GM18909 (cell line): ENCODE measurements at regions not wholly inside any gene's neighbourhood (a gene's known extent, or its start where the extent isn't known, plus 50 kb on each side); places are given as distances from the start of the nearest gene placed in this dataset.
A peak's percentile ranks its signal among the peaks of the same experiment; 100 is the strongest.

Experiments
- ATAC-seq: cut with Tn5 transposase; IDR thresholded peaks from one replicate; pipeline ENCODE4 v1.9.1; 2021; ENCODE audit warnings: mild to moderate bottlenecking; ENCODE audit not compliant: unreplicated experiment, poor library complexity

DNA sequence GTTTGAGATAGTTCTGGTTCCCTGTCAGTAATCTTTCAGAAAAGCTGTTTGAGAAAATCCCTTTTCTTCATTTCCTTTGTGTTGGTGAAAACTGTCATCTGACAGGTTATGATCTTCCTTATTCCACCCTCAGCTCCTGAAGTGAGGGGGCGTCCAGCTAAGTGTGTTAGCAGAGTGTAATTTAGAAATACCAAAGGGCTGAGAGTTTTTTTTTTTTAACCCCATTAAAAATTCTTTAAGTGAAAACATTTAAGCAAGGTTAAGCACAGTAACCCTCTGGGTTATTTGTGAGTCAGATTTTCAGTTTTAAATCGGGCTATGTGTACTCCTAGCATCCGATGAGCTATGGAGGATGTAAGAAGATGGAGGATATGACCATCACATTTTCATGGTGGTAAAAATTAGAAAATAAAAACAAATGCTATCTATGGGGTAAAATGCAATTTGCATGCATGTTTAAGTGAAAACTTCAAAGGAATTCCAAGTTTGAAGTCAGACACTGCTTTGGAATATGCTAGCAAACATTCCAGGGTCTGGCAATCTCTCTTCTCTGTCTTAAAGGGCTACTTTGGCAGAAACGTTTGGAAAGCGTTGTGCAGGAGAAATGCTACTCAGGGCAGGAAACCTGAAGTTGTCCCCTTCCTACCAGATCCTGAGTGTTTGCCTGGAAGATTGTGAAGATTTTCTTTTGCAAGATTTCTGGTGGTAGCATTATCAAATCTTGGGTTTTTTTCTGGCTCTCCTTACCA is 197.0 kb upstream of the PRICKLE1 start:
- no peak for ATAC-seq

DNA sequence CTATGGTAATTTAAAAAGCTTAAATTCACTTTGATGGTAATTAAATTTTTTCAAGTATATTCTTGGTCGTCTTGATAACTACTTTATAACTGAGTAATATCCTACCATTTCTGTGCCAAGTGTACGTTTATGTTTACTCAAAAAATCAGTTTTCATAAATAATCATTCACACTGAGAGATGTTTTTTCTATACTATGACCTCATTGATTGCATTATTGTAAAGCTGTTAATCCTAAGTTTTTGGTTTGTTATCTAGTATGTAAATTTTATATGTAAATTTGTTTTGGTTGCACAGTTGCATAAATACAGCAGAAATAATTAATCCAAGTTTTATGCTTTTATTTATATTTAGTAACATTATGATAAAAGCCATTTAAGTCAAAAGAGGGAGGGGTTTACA is 196.4 kb upstream of the PRICKLE1 start:
- no peak for ATAC-seq

GRCh38 chr12:42780671-42781070 is 191.1 kb upstream of the PRICKLE1 start:
- ATAC-seq: no peak

DNA sequence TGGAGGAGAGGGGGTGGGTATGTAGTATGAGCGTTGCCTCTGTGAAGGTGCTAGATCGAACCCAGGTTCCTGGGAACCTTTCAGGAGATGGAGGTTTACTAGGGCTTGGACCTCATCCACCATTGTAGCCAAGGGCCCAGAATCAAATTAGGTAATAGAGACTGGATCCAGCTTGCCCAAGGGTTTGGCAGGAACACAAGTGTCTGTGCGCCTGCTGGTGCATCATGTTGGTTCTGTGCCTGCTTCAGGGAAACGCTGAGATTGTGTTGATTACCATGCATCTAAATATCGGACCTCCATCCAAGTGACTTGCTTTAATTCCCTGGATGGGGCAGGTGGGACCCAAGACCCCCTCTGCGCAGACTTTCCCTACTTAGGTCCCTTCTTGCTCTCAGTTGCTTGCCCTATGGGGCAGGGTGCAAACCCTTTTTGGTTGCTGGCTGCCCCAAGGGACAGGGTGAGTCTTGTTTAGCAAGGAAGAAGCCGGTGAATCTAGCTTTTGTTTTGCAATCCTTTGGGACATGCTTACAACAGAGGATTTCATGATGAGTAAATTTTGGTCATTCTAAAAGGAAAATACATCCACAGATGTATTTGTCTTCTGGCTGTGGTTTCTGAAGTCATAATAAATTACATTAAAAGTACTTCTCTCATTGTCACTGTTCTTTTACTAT is 189.8 kb upstream of the PRICKLE1 start:
- no peak for ATAC-seq

DNA sequence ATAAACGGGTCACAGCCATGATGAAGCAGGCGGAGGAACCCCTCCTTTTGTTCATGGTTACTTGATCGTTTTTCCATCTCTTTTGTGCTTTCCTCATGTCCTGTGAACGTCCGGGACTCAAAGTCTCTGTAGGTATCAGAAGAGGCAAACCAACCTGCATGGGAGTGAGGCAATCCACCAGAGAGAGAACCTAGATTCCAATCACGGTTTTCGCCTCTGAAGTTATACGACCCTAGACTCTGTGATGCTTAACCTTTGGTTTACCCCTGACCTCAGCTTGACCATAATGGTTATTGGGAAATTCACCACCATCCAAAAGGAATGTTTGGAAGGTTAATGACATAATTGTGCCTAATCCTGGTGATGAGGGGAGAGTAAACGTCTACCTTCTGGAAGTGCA is 186.8 kb upstream of the PRICKLE1 start:
- no peak for ATAC-seq

DNA sequence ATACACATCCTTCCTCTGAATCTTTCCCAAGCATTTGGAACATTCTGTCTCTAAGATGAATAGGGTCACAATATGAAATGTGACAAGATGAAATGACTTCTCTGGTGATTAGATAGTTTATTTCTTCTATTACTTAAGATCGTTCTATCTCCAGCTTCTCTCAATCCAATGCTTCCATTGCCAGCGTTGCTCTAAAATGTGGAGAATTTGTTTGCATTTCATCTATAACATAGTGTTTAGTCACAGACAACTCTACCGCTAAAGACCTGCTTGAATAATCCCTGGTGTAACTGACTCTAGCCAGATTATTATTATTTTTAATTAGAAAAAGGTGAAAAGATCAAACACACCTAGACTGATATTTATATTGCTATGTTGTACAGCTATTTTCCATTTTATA is 184.7 kb upstream of the PRICKLE1 start:
- ATAC-seq: no peak

GRCh38 chr12:42770261-42770660 is 180.7 kb upstream of the PRICKLE1 start:
- ATAC-seq: no peak

- no peak for ATAC-seq
Observed at GRCh38 chr12:42769455-42769854, 179.9 kb upstream of the PRICKLE1 start.

DNA sequence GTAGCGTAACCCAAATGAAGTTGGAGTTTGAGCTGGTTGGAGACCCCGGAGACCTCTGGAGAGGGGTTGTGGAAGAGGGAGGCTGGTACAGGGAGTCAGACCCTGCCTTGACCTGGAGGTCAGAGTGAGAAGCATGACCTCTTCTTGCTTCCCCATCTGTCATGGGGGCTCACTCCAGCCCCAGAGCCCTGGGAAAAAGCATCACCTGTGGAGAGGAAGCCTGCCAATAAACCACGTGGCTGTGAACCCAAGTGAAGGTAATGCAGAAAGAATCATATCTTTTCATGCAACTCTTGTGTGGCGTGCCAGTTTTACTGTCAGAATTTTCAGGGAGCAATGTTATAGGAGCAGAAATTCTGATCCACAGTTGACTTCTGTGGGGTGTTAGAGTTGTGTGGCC is 178.5 kb upstream of the PRICKLE1 start:
- no peak for ATAC-seq

GRCh38 chr12:42767326-42767954 is 177.9 kb upstream of the PRICKLE1 start:
- ATAC-seq: peak; percentile 40

DNA sequence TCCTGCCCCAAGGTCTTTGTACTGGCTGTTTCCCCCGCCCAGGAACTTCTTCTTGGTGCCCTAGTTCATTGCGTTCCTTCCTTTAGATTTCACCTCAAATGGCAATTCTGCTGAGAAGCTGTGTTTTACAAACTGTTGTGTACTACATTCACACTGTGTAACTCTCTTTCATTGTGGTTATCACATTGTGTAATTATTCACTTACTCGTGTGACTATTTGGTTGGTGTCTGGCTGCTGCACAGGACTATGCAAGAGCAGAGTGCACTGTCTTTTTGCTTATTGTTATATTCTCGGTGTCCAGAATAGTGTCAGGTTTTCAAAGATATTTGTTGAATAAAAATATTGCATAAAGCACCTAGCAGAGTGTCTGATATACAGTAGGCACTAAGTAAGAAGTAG is 177.2 kb upstream of the PRICKLE1 start:
- no peak for ATAC-seq

GRCh38 chr12:42766026-42766425 is 176.5 kb upstream of the PRICKLE1 start:
- no peak for ATAC-seq

GRCh38 chr12:42763682-42764081 is 174.1 kb upstream of the PRICKLE1 start:
- ATAC-seq: no peak

DNA sequence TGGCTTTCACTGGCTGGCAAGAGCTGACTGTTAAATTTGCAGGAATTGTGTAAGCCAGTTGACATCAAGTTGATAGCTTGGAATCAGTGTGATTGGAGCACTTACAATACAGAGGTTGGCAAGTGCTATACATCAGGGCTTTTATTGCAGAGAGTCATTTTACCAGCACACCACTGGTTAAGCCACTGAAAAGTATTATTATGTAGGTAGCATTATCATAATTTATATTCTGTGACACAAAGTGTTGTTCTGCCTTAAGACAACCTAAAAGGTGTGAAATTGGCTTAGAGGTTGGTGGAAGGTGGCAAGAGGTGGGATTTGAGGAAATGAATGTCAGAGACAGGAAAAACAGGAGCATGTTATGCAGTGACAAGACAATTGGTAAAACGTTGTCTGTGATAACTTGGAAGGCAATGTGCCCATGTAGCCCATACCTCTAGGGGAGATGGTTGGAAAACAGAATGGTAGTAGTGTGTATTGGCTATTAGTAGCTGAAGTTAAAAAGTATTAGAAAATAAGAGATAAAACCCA is 172.9 kb upstream of the PRICKLE1 start:
- ATAC-seq: no peak

DNA sequence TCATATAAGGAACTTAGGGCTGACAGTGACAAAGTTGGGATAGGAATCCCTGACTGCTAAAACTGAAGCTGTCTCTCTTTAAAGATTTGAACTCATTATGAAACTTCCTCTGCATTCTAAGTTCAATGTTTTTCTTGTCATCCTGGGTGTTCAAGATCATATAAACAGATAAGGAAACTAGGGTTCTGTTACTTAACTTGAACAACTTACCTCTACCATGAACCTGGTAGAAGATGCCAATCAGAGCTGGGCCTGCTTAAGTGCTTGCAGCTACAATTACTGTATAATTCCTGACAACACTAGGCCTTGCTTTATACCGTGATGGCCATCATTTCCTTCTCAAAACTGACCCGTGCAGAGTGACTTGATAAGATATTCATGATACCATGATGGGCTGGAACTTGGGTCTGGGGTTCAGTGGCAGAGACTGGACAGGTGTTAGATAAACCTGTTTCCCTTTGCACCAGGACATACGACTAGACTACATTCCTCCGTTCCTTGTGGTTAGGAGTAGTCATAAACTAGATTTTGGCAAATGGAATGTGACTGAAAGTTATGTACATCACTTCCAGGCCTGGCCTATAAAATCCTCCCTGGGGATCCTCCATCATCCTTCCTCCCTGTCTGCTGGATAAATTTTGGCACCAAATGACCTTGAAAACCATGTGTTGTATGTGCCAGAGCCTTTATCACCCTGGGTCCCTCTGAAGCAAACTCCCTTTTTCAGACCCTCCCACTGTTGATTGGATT is 172.2 kb upstream of the PRICKLE1 start:
- ATAC-seq: no peak

- ATAC-seq: no peak
Observed at GRCh38 chr12:42761086-42761485, 171.5 kb upstream of the PRICKLE1 start.

- ATAC-seq: no peak
Observed at GRCh38 chr12:42760550-42760949, 171.0 kb upstream of the PRICKLE1 start.

- ATAC-seq: no peak
Observed at GRCh38 chr12:42759622-42760273, 170.2 kb upstream of the PRICKLE1 start.

GRCh38 chr12:42758806-42759205 is 169.3 kb upstream of the PRICKLE1 start:
- no peak for ATAC-seq

DNA sequence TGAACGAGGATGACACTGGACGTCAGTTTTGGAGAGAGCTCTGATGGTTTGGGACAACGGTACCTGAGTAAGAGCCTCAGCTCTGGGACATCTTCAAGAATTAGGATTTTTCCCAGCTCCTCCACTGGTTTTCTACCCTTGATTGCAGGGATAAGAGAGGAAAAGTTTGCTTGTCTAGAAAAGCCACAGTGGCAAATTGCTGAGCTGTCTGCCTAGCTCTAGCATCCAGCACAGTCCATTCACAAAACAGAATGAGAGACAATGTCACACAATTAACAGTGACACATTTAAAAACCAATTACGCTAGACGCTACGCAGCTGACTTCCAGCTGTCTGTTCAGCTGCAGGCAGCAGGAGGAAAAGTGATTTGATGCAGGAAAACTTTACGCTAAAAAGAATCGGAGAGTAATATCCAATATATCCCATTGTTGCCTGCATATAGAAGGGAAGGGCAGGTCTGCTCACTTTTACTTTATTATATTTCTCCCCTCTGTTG is 168.1 kb upstream of the PRICKLE1 start:
- ATAC-seq: no peak
